Calu3 (cell line): ENCODE measurements at regions not wholly inside any gene's neighbourhood (a gene's known extent, or its start where the extent isn't known, plus 50 kb on each side); places are given as distances from the start of the nearest gene placed in this dataset.

Source experiments
- BruUV-seq: library from RNA; stranded (reverse); fragments of 400-500 nt; replicated peaks from 2 replicates; lab custom pipeline; 2021; lab: Mats Ljungman, UMichigan
- CTCF ChIA-PET: fragments of 300-600 bp; sonication (Branson Sonifier 250); formaldehyde crosslinking; loops from one replicate; lab custom pipeline; 2022; ENCODE audit warnings: antibody characterized with exemption; lab: Charles Lee
- DNase-seq: peaks from one replicate; pipeline ENCODE4 v3.0.0; 2022
- H3K27ac Mint-ChIP-seq: one replicate; pipeline ENCODE4 v1.8.0; 2022; ENCODE audit warnings: mixed read lengths; ENCODE audit not compliant: unreplicated experiment
- H3K27me3 Mint-ChIP-seq: one replicate; pipeline ENCODE4 v1.8.0; 2022; ENCODE audit warnings: mixed read lengths; ENCODE audit not compliant: unreplicated experiment
- H3K36me3 Mint-ChIP-seq: one replicate; pipeline ENCODE4 v1.8.0; 2022; ENCODE audit warnings: mild to moderate bottlenecking, moderate library complexity, mixed read lengths; ENCODE audit not compliant: insufficient read depth, unreplicated experiment
- H3K4me1 Mint-ChIP-seq: one replicate; pipeline ENCODE4 v1.8.0; 2022; ENCODE audit warnings: mild to moderate bottlenecking, low read depth, mixed read lengths; ENCODE audit not compliant: unreplicated experiment
- H3K4me3 Mint-ChIP-seq: one replicate; pipeline ENCODE4 v1.8.0; 2022; ENCODE audit warnings: mild to moderate bottlenecking, low read depth, moderate library complexity, mixed read lengths; ENCODE audit not compliant: unreplicated experiment
- H3K9me3 Mint-ChIP-seq: one replicate; pipeline ENCODE4 v1.8.0; 2022; ENCODE audit warnings: low read depth, mixed read lengths; ENCODE audit not compliant: unreplicated experiment
- intact Hi-C: fragments of 100-400 bp; cut with micrococcal nuclease; formaldehyde crosslinking; loops from one replicate; pipeline ENCODE4 v1.10.0; 2022; ENCODE audit not compliant: unreplicated experiment
- TF ChIP-seq, protein P1 (sequence below): fragments of 200-600 bp; IDR thresholded peaks from one replicate; pipeline ENCODE4 v1.8.0; 2022; ENCODE audit warnings: antibody characterized with exemption; ENCODE audit not compliant: unreplicated experiment

DNA sequence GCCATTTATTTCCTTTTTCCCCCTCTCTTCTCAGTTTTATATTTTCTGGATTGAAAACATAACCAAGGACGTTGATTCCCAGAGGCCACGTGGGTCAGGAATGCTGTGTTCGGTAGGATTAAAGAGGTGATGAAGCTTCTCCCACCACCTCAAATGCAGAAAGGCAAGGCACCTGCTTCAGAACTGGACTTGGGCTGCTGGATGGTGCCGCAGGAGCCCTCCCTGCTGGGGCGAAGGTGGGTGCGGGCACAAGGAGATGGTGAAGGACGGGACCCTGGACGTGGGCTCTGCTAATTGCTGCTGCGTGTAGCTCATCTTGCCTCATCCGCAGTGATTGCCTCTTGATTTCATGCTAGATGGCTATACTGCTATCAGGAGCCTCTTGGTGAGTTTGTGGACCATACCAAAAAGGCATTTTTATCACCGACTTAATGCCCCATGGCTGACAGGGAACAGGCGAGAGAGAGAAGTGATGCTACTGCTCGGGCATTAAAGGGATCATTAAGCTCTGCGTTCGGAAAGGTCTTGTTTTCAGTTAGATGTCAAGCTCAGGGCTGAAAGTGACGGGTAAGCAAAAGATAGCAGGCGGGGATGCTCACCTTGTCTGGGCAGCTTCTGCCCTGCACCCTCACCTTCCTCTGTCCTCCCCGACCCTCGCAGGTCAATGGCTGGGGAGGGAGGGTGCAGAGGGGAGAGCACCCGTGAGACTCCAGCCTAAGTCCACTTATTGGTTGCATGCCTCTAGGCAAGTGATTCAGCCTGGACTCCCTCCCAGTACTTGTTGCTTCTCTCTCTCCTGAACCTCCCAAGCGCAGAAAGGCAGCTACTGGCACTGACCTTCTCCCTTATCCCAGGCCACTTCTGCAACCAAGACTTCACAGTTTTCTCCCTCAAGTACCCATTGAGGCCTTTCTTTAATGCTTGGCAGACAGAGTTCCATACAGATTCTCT, 71.6 kb upstream of the FSTL4 start:
- intact Hi-C loops: no loop called here
- H3K27me3 Mint-ChIP-seq: peaks cover 100% of the 10 kb centered on the region

DNA sequence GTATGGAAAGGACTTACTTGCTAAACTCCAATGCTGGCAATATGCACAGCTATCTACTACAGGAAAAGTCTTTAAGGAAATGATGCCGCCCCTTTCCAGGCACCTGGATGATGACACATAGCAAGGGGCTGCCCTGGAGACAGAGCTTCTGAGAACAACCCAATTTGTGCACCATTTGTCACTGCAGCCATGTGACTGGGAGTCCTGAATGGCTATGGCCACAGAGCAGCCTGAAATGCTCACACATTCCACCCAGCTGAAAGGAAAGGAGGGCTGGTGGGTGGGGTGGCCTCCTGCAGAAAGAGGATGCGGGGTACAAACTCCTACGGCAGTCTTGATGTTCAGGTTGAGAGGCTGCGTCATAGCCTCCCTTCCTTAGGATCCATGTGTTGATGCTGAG, 70.1 kb upstream of the FSTL4 start:
- Mint-ChIP-seq H3K9me3 (no peaks in the 10 kb centered on the region), H3K4me1 (no peaks in the 10 kb centered on the region), H3K27ac (no peak overlapping the region), H3K27me3 (peaks cover 100% of the 10 kb centered on the region), H3K4me3 (no peak overlapping the region), H3K36me3 (no peaks in the 10 kb centered on the region)
- intact Hi-C loops: no loop called here
- CTCF ChIA-PET: no interaction called here
- BruUV-seq: no TSS peak
- DNase-seq: no peak
- TF ChIP-seq, protein P1, sequence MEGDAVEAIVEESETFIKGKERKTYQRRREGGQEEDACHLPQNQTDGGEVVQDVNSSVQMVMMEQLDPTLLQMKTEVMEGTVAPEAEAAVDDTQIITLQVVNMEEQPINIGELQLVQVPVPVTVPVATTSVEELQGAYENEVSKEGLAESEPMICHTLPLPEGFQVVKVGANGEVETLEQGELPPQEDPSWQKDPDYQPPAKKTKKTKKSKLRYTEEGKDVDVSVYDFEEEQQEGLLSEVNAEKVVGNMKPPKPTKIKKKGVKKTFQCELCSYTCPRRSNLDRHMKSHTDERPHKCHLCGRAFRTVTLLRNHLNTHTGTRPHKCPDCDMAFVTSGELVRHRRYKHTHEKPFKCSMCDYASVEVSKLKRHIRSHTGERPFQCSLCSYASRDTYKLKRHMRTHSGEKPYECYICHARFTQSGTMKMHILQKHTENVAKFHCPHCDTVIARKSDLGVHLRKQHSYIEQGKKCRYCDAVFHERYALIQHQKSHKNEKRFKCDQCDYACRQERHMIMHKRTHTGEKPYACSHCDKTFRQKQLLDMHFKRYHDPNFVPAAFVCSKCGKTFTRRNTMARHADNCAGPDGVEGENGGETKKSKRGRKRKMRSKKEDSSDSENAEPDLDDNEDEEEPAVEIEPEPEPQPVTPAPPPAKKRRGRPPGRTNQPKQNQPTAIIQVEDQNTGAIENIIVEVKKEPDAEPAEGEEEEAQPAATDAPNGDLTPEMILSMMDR: no peak

More for the DNA sequence above, 71.6 kb upstream of the FSTL4 start:
- Mint-ChIP-seq H3K27ac (no peak overlapping the region), H3K4me1 (no peaks in the 10 kb centered on the region), H3K9me3 (no peaks in the 10 kb centered on the region), H3K36me3 (no peaks in the 10 kb centered on the region), H3K4me3 (no peak overlapping the region)
- TF ChIP-seq, protein P1: no peak
- BruUV-seq: no TSS peak
- CTCF ChIA-PET: no interaction called here
- DNase-seq: no peak

DNA sequence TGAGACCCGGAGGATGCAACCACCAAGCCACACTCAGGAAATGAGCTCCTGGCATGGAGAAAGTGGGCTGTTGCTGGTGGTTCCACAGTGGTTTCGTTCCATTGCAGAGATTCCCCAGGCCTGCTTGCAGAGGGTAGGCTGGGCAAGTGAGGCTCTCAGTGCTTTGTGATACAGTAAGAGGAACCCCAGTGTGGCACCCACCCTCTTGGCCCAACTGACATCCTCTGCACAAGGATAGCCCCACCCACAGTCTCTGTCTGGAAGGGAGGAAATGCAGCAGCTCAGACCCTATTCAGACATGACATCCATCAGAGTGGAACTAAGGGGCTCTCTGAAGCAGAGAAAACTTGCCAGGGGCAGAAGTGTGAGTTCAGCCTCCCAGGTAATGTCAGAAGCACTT, 69.6 kb upstream of the FSTL4 start:
- no peaks in the 10 kb centered on the region for H3K4me1 Mint-ChIP-seq
- DNase-seq: no peak
- no TSS peak for BruUV-seq
- peaks cover 100% of the 10 kb centered on the region for H3K27me3 Mint-ChIP-seq
- TF ChIP-seq, protein P1: no peak
- H3K4me3 Mint-ChIP-seq: no peak overlapping the region
- CTCF ChIA-PET: no interaction called here
- no peaks in the 10 kb centered on the region for H3K36me3 Mint-ChIP-seq
- no peaks in the 10 kb centered on the region for H3K9me3 Mint-ChIP-seq
- intact Hi-C loops: no loop called here
- no peak overlapping the region for H3K27ac Mint-ChIP-seq

DNA sequence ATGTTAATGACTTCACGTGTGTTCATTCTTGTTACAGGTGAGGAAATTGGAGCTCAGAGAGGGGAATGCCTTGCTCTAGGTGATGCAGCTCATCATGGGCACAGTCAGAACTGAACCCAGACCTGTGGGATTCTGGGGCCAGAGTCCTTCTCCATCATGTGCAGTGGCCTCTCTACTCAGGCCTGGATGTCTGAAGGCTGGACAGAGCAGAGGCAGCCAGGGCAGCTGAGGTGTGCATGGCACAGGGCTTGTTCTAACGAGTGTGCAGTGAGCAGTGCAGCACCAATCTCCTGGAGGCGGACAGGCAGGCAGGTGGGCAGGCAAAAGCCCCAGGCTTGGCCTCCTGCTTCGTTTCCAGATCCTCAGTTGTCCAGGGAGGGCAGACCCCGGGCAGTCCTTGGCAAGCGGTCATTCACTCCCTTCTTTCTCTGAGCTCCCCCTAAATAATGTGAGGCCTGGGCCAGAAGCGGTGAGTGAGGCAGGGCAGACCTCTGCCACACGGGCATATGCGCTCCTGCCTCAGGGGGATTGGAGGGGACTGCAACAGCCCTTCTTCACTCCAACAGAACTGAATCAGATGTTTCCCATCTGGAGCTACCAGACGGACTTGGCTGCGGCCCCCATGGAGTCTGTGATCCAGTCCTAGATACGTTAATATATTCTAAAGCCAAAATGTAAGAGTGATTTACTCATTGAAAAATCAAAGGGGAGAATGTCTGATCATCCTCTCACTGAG, 68.7 kb upstream of the FSTL4 start:
- intact Hi-C loops: no loop called here
- H3K4me1 Mint-ChIP-seq: no peaks in the 10 kb centered on the region
- no peak for DNase-seq
- TF ChIP-seq, protein P1: no peak
- H3K27ac Mint-ChIP-seq: no peak overlapping the region
- no peaks in the 10 kb centered on the region for H3K9me3 Mint-ChIP-seq
- peaks cover 100% of the 10 kb centered on the region for H3K27me3 Mint-ChIP-seq
- CTCF ChIA-PET: no interaction called here
- no peaks in the 10 kb centered on the region for H3K36me3 Mint-ChIP-seq
- no peak overlapping the region for H3K4me3 Mint-ChIP-seq
- BruUV-seq: no TSS peak
